ENCODE measurements at regions not wholly inside any gene's neighbourhood (a gene's known extent, or its start where the extent isn't known, plus 50 kb on each side); places are given as distances from the start of the nearest gene placed in this dataset.

DNA sequence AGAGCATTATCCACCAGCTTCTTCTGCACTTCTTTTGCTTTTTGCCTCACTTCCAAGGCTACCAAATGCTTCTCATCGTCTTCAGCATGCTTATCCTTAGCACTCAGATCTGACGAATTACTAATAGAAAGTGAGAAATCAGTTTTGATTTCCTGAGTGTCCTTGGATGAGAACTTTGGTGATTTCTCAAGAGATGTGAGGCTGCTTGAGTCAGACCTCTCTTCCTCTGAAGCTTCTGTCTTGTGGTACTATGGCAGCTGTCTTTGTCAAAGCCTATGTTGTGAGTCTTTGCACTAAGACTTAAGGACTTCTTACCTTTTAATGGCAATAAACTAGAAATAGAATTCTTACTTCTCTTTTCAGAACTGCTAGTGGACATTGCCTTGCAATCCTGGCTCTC is 169.9 kb downstream of the CPE start:
- H3K9me3 ChIP-seq, result no peaks in the 10 kb centered on the region
- DNase-seq (ENCODE audit: low spot score in 2 of 2), result no peak
- no peak overlapping the region for H3K4me3 ChIP-seq
- no peaks in the 10 kb centered on the region for H3K27me3 ChIP-seq
- no peaks in the 10 kb centered on the region for H3K4me1 ChIP-seq
- H3K36me3 ChIP-seq, result no peaks in the 10 kb centered on the region
- no peak overlapping the region for H3K27ac ChIP-seq
- TF ChIP-seq, protein P1, sequence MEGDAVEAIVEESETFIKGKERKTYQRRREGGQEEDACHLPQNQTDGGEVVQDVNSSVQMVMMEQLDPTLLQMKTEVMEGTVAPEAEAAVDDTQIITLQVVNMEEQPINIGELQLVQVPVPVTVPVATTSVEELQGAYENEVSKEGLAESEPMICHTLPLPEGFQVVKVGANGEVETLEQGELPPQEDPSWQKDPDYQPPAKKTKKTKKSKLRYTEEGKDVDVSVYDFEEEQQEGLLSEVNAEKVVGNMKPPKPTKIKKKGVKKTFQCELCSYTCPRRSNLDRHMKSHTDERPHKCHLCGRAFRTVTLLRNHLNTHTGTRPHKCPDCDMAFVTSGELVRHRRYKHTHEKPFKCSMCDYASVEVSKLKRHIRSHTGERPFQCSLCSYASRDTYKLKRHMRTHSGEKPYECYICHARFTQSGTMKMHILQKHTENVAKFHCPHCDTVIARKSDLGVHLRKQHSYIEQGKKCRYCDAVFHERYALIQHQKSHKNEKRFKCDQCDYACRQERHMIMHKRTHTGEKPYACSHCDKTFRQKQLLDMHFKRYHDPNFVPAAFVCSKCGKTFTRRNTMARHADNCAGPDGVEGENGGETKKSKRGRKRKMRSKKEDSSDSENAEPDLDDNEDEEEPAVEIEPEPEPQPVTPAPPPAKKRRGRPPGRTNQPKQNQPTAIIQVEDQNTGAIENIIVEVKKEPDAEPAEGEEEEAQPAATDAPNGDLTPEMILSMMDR (IDR thresholded peaks at IDR 0.05), result no peak
- intact Hi-C loops (cut with DNase I), result loop anchor here (10.0 kb wide), 1 partner anchor 1036 kb away; no protein-coding TSS in a partner anchor

DNA sequence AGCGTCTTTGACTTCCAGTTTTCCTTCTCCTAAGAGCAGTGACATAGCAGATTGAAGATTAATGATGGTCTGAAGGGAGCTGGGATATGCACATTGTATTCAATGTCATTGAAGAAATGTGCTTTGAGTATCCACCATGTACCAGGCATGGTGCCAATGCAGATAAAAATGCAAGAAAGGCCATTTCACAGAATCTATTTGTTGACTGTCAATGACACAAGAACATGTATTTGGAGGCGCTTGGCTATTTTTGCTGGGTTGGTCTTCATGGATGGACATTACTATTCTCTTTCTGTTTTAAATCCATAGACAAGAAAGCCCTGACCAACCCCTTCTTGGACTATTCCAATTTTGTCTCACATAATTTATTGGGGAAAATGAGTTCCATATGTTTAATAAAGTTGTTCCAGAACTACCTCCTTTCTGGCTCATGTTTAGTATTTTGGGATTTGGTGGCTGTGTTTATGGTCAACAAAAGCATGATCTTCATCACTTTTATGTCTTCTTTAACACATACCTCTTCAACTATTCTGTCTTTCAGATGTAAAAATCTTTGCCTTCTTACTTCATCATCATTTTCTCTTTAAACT is 174.5 kb downstream of the CPE start:
- Histone ChIP-seq H3K27me3 (no peaks in the 10 kb centered on the region), H3K4me3 (no peak overlapping the region), H3K27ac (no peak overlapping the region), H3K36me3 (no peaks in the 10 kb centered on the region), H3K4me1 (no peaks in the 10 kb centered on the region), H3K9me3 (no peaks in the 10 kb centered on the region)
- TF ChIP-seq, protein P1 (IDR thresholded peaks at IDR 0.05), result no peak
- intact Hi-C loops (cut with DNase I), result no loop called here
- no peak for DNase-seq (ENCODE audit: low spot score in 2 of 2)

DNA sequence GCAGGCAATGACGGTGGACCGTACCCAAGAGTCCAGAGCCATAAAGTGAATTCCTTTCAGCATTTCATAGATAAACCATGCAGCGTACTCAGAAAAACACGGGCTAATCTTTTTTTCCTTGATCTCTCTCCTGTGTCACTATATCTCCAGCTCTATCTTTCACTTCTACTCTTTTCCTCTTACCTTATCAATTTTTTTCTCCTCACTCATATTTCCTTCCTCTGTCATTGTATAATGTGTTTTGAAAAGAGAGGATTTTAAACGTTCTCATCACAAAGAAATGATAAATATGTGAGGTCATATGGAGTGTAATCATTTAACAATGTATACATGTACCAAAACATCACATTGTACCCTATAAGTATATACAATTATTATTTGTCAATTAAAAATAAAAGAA is 176.5 kb downstream of the CPE start:
- DNase-seq (ENCODE audit: low spot score in 2 of 2), result no peak
- intact Hi-C loops (cut with DNase I), result no loop called here
- Histone ChIP-seq H3K27me3 (no peaks in the 10 kb centered on the region), H3K9me3 (no peaks in the 10 kb centered on the region), H3K4me1 (no peaks in the 10 kb centered on the region), H3K27ac (no peak overlapping the region), H3K36me3 (no peaks in the 10 kb centered on the region), H3K4me3 (no peak overlapping the region)
- TF ChIP-seq, protein P1 (IDR thresholded peaks at IDR 0.05), result no peak

DNA sequence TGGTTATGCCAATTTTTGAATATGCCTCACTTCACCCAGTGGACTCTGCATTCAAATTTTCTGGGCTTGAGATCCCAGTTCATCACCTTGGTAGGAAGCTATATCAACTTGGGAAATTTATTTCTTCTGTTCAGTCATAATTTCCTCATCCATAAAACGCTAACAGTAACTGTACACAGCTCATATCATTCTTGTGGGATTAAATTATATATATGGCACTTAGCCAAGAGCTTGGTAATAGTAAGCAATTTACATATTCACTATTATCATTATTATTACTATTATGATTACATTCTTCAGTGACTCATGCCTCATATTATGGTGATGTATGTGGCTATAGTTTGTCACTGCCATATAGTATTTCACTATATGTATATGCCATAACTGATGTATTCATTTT is 177.6 kb downstream of the CPE start:
- Histone ChIP-seq H3K27ac (no peak overlapping the region), H3K27me3 (no peaks in the 10 kb centered on the region), H3K4me1 (no peaks in the 10 kb centered on the region), H3K36me3 (no peaks in the 10 kb centered on the region), H3K4me3 (no peak overlapping the region), H3K9me3 (no peaks in the 10 kb centered on the region)
- TF ChIP-seq, protein P1 (IDR thresholded peaks at IDR 0.05), result no peak
- no peak for DNase-seq (ENCODE audit: low spot score in 2 of 2)
- intact Hi-C loops (cut with DNase I), result no loop called here

DNA sequence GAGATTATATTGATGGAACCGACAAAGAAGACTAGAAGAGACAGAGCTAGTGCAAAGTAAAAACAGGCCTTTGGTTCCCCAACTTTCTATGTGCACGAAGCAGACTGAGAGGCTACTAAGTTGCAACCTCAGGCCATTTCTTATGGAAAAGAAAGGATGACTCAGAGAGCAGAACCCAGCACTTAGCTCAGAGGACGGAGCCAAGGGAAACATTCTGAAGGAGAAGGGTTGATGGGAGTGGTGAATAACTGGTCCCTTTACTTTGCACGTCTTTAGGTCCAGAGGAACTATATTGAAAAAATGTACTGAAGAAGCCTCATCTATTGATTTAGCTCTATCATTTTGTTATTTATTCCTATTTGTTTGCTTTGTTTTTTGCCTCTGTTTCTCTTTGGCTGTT is 182.1 kb downstream of the CPE start:
- TF ChIP-seq, protein P1 (IDR thresholded peaks at IDR 0.05), result no peak
- no peaks in the 10 kb centered on the region for H3K27me3 ChIP-seq
- DNase-seq (ENCODE audit: low spot score in 2 of 2), result no peak
- H3K27ac ChIP-seq, result no peak overlapping the region
- no peaks in the 10 kb centered on the region for H3K9me3 ChIP-seq
- H3K4me3 ChIP-seq, result no peak overlapping the region
- no peaks in the 10 kb centered on the region for H3K36me3 ChIP-seq
- intact Hi-C loops (cut with DNase I), result no loop called here
- H3K4me1 ChIP-seq, result no peaks in the 10 kb centered on the region

DNA sequence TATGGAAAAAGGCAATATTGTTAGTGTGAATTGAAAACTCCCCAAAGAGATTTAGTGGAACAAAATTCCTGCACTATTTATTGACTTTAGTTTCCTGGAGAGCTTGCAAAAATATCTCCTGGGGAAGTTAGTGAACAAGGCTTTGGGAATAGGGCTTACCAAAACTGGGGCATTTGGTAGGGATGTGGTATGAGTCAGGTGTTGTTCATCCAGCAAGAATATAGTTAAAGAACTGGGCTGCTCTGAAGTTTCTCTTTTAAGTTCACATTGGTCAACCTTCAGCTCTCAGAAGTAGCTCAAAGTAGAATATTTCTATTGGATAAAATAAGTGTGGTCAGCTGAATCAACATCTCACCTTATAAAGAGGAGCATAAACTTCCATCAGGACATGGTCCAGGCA is 185.0 kb downstream of the CPE start:
- intact Hi-C loops (cut with DNase I), result no loop called here
- H3K36me3 ChIP-seq, result no peaks in the 10 kb centered on the region
- TF ChIP-seq, protein P1 (IDR thresholded peaks at IDR 0.05), result no peak
- H3K4me3 ChIP-seq, result no peak overlapping the region
- DNase-seq (ENCODE audit: low spot score in 2 of 2), result no peak
- no peaks in the 10 kb centered on the region for H3K27me3 ChIP-seq
- H3K4me1 ChIP-seq, result no peaks in the 10 kb centered on the region
- no peak overlapping the region for H3K27ac ChIP-seq
- H3K9me3 ChIP-seq, result no peaks in the 10 kb centered on the region

Data from ascending aorta (tissue), 2 donors.